ENCODE measurements at regions not wholly inside any gene's neighbourhood (a gene's known extent, or its start where the extent isn't known, plus 50 kb on each side); places are given as distances from the start of the nearest gene placed in this dataset.

GRCh38 chr16:48438414-48438813 is 53.2 kb upstream of the SIAH1 start:
- DNase-seq (ENCODE audit: low read depth in 2 of 2): no peak

DNA sequence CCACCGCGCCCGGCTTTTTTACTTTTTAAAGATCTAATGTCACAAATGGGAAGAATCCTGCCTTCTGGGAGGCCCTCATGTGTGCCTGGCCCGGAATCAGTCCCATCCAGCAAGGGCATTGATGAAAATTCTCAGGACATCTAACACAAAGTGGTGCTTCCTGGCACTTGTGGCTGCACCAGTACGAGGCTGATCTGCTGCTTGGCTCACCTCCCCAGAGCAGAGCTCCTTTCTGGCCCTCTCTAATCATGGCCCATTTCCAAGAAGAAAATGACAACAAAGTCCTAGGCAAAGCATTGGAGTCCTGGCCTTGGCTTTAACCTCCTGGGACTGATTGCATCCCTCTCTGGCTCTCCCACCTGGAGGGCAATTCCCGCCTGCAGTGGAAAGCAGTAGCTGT is 50.7 kb upstream of the SIAH1 start:
- no peak for DNase-seq (ENCODE audit: low read depth in 2 of 2)

DNA sequence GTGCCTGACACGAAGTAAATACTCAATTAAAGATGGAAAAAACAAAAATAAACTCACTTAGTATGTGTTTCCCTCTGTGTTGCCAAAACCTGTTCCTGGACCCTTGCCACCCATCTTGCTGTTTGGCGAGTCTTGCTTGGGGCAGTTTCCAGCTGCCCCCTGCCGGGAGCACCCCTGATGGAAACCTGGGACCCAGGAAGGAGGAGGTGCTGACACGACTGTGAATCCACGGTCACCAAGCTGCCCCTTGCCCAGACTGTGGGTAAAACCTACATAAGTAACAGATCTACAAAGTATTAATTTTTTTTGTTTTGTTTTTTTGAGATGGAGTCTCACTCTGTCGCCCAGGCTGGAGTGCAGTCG is 50.1 kb upstream of the SIAH1 start:
- DNase-seq (ENCODE audit: low read depth in 2 of 2): no peak

All from fibroblast of skin of left quadriceps (primary cell).